Endothelial cell of umbilical vein (primary cell): ENCODE measurements at regions not wholly inside any gene's neighbourhood (a gene's known extent, or its start where the extent isn't known, plus 50 kb on each side); places are given as distances from the start of the nearest gene placed in this dataset.

Experiments used
- BruUV-seq: library from RNA; stranded (reverse); fragments of 400-500 nt; replicated peaks from 2 replicates; lab custom pipeline; 2021; lab: Mats Ljungman, UMichigan
- CTCF ChIA-PET: fragments of 300-600, 350-600 bp; sonication (Branson Sonifier 250); formaldehyde crosslinking; loops from one replicate; lab custom pipeline; 2021; ENCODE audit warnings: antibody characterized with exemption, inconsistent platforms; lab: Charles Lee
- POLR2A ChIA-PET: fragments of 300-600, 350-600 bp; sonication (Branson Sonifier 250); formaldehyde crosslinking; loops from one replicate; lab custom pipeline; 2021; ENCODE audit warnings: antibody characterized with exemption, inconsistent platforms; lab: Charles Lee
- DNase-seq: peaks from one replicate; pipeline ENCODE4 v3.0.0-alpha.2; 2011; ENCODE audit warnings: low read depth, low spot score
- FAIRE-seq: peaks from 2 replicates; lab custom pipeline; 2011; peaks lifted over from hg19 to GRCh38; lab: Jason Lieb, UNC
- H2AFZ ChIP-seq: 2 replicates; pipeline ENCODE4 v1.6.0; 2012; ENCODE audit warnings: low read depth, low read length, control low read depth, inconsistent platforms
- H3K27ac ChIP-seq: 2 replicates; pipeline ENCODE4 v1.5.1; 2011; ENCODE audit warnings: low read depth, mild to moderate bottlenecking, control low read depth, low read length, moderate library complexity; ENCODE audit not compliant: insufficient read depth
- H3K27me3 ChIP-seq, 2 experiments: 2 replicates each; pipeline versions ENCODE4 v1.6.0 to v1.6.1; 2011; ENCODE audit warnings: low read length in 2 of 2, mixed read lengths in 1 of 2; ENCODE audit not compliant: control insufficient read depth in 2 of 2, insufficient read depth in 2 of 2
- H3K36me3 ChIP-seq, 2 experiments: 2 replicates in 1 of 2; 3 replicates in 1 of 2; pipeline ENCODE4 v1.5.1; 2011; ENCODE audit warnings: low read length in 2 of 2, mild to moderate bottlenecking in 1 of 2, moderate library complexity in 1 of 2; ENCODE audit not compliant: control insufficient read depth in 2 of 2, insufficient read depth in 2 of 2; ENCODE audit errors: extremely low read depth in 1 of 2
- H3K4me1 ChIP-seq: 3 replicates; pipeline ENCODE4 v1.5.1; 2011; ENCODE audit warnings: mild to moderate bottlenecking, low read length; ENCODE audit not compliant: control insufficient read depth, insufficient read depth; ENCODE audit errors: extremely low read depth
- H3K4me2 ChIP-seq: 2 replicates; pipeline ENCODE4 v1.6.1; 2011; ENCODE audit warnings: low read length, control low read depth, mixed read lengths; ENCODE audit not compliant: insufficient read depth
- H3K4me3 ChIP-seq, 3 experiments: fragments of 200-600 bp in 1 of 3; sonication (generic), shearing (Covaris generic) in 1 of 3; replicated peaks in 1 of 3; 2 replicates each; pipeline ENCODE4 v1.5.1; 2011 to 2016; ENCODE audit warnings: control low read depth in 3 of 3, low read length in 3 of 3, mild to moderate bottlenecking in 2 of 3, inconsistent platforms in 1 of 3, low read depth in 1 of 3, moderate library complexity in 1 of 3; ENCODE audit not compliant: insufficient read depth in 1 of 3
- H3K79me2 ChIP-seq: 2 replicates; pipeline ENCODE4 v1.6.0; 2012; ENCODE audit warnings: low read length, inconsistent platforms; ENCODE audit not compliant: control insufficient read depth, insufficient read depth
- H3K9ac ChIP-seq: replicated peaks from 2 replicates; pipeline ENCODE3; 2011; ENCODE audit warnings: low read length, control low read depth; ENCODE audit not compliant: insufficient read depth; ENCODE audit errors: extremely low read depth
- H3K9me1 ChIP-seq: replicated peaks from 3 replicates; pipeline ENCODE4 v1.6.0; 2011; ENCODE audit warnings: mild to moderate bottlenecking, low read length; ENCODE audit not compliant: control insufficient read depth, insufficient read depth; ENCODE audit errors: extremely low read depth
- H3K9me3 ChIP-seq: replicated peaks from 2 replicates; pipeline ENCODE4 v1.5.1; 2012; ENCODE audit warnings: low read length, inconsistent platforms; ENCODE audit not compliant: control insufficient read depth, insufficient read depth
- H4K20me1 ChIP-seq: replicated peaks from 2 replicates; pipeline ENCODE3; 2011; ENCODE audit warnings: mild to moderate bottlenecking, low read length; ENCODE audit not compliant: control insufficient read depth, insufficient read depth; ENCODE audit errors: extremely low read depth
- CTCF ChIP-seq, 2 donors: IDR thresholded peaks; 1 replicate in 1 of 2; 2 replicates in 1 of 2; pipeline ENCODE4 v1.5.1; 2011; ENCODE audit warnings: low read length in 2 of 2, mild to moderate bottlenecking in 2 of 2, moderate library complexity in 2 of 2, control low read depth in 1 of 2, inconsistent platforms in 1 of 2, low read depth in 1 of 2; ENCODE audit not compliant: insufficient read depth in 1 of 2; ENCODE audit errors: extremely low read depth in 1 of 2
- EZH2 ChIP-seq: IDR thresholded peaks from 2 replicates; pipeline ENCODE4 v1.6.1; 2012; ENCODE audit warnings: borderline replicate concordance, low read depth, mild to moderate bottlenecking, moderate library complexity, low read length, inconsistent platforms; ENCODE audit not compliant: severe bottlenecking
- FOS ChIP-seq: IDR thresholded peaks from 2 replicates; pipeline ENCODE4 v1.6.1; 2011; ENCODE audit warnings: mild to moderate bottlenecking, low read length, moderate library complexity, borderline replicate concordance; ENCODE audit not compliant: insufficient read depth
- GATA2 ChIP-seq: IDR thresholded peaks from 2 replicates; pipeline ENCODE4 v1.7.0; 2011; ENCODE audit warnings: low read depth, mild to moderate bottlenecking, moderate library complexity, mixed read lengths, low read length; ENCODE audit not compliant: insufficient read length, insufficient read depth
- JUN ChIP-seq: IDR thresholded peaks from 2 replicates; pipeline ENCODE4 v1.6.1; 2011; ENCODE audit warnings: borderline replicate concordance, low read depth; ENCODE audit not compliant: insufficient read length, insufficient read depth
- MAX ChIP-seq: IDR thresholded peaks from 2 replicates; pipeline ENCODE4 v1.6.1; 2011; ENCODE audit not compliant: insufficient read depth, insufficient read length
- MYC ChIP-seq: IDR thresholded peaks from one replicate; pipeline ENCODE4 v1.6.1; 2011; ENCODE audit warnings: mild to moderate bottlenecking, low read depth, low read length
- POLR2A ChIP-seq: IDR thresholded peaks from 2 replicates; pipeline ENCODE4 v1.6.1; 2012; ENCODE audit warnings: low read depth, mild to moderate bottlenecking, control low read depth, low read length
- POLR2AphosphoS5 ChIP-seq: IDR thresholded peaks from 2 replicates; pipeline ENCODE4 v1.6.1; 2012; ENCODE audit warnings: low read depth, mild to moderate bottlenecking, control low read depth, low read length, moderate library complexity; ENCODE audit not compliant: insufficient read depth
- dilution Hi-C: fragments of 300-500 bp; cut with MboI; formaldehyde crosslinking; loops from one replicate; pipeline ENCODE4 v1.15.0; 2019; ENCODE audit warnings: low sequenced_read_pairs; ENCODE audit not compliant: extremely low pct_ligation_motif_present
- intact Hi-C: fragments of 100-400 bp; cut with micrococcal nuclease; formaldehyde crosslinking; loops from one replicate; pipeline ENCODE4 v1.10.0; 2022

GRCh38 chr14:40487824-40488223, 1055.6 kb upstream of the FBXO33 start:
- Histone ChIP-seq H3K9me3 (no peaks in the 10 kb centered on the region), H3K4me3 (no peak overlapping the region), H3K9ac (no peak overlapping the region), H3K4me1 (no peaks in the 10 kb centered on the region), H3K27me3 (no peaks in the 10 kb centered on the region), H3K79me2 (no peaks in the 10 kb centered on the region), H3K4me2 (no peak overlapping the region), H2AFZ (no peak overlapping the region), H3K36me3 (no peaks in the 10 kb centered on the region), H3K27ac (no peak overlapping the region), H4K20me1 (no peaks in the 10 kb centered on the region), H3K9me1 (no peaks in the 10 kb centered on the region)
- FAIRE-seq (no peak), DNase-seq (no peak)
- BruUV-seq: no TSS peak
- no peak for TF ChIP-seq FOS
- no peak for TF ChIP-seq POLR2AphosphoS5
- no peak for TF ChIP-seq EZH2
- no peak for TF ChIP-seq MAX
- TF ChIP-seq GATA2: no peak
- TF ChIP-seq JUN: no peak
- no peak for TF ChIP-seq POLR2A
- no peak for TF ChIP-seq CTCF (IDR thresholded peaks at IDR 0.05; ENCODE audit: extremely low read depth in 1 of 2, insufficient read depth in 1 of 2, low read depth in 1 of 2, low read length in 2 of 2)
- no peak for TF ChIP-seq MYC
- ChIA-PET POLR2A (no interaction called here), CTCF (no interaction called here)
- intact Hi-C loops: no loop called here
- dilution Hi-C loops: no loop called here
